Neural cell (in vitro differentiated cells): ENCODE measurements at regions not wholly inside any gene's neighbourhood (a gene's known extent, or its start where the extent isn't known, plus 50 kb on each side); places are given as distances from the start of the nearest gene placed in this dataset.

ENCODE experiments used
- EZH2 ChIP-seq: fragments of 200-600, 300-800 bp; shearing (Covaris generic), sonication (generic); IDR thresholded peaks from 2 replicates; pipeline ENCODE4 v1.6.1; 2014; ENCODE audit warnings: antibody characterized with exemption, low read length, borderline replicate concordance, mild to moderate bottlenecking; ENCODE audit not compliant: insufficient read depth, poor library complexity, severe bottlenecking
- TF ChIP-seq, protein P1 (sequence below): fragments of 450-650 bp; IDR thresholded peaks from 2 replicates; pipeline ENCODE4 v1.5.1; 2014; ENCODE audit warnings: antibody characterized with exemption, mild to moderate bottlenecking, moderate library complexity; ENCODE audit not compliant: poor library complexity, severe bottlenecking

GRCh38 chr13:97124206-97124605 lies 97.9 kb upstream of the MBNL2 start:
- no peak for TF ChIP-seq EZH2
- TF ChIP-seq, protein P1, sequence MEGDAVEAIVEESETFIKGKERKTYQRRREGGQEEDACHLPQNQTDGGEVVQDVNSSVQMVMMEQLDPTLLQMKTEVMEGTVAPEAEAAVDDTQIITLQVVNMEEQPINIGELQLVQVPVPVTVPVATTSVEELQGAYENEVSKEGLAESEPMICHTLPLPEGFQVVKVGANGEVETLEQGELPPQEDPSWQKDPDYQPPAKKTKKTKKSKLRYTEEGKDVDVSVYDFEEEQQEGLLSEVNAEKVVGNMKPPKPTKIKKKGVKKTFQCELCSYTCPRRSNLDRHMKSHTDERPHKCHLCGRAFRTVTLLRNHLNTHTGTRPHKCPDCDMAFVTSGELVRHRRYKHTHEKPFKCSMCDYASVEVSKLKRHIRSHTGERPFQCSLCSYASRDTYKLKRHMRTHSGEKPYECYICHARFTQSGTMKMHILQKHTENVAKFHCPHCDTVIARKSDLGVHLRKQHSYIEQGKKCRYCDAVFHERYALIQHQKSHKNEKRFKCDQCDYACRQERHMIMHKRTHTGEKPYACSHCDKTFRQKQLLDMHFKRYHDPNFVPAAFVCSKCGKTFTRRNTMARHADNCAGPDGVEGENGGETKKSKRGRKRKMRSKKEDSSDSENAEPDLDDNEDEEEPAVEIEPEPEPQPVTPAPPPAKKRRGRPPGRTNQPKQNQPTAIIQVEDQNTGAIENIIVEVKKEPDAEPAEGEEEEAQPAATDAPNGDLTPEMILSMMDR = no peak
